Testis (tissue), 2 donors: ENCODE measurements at regions not wholly inside any gene's neighbourhood (a gene's known extent, or its start where the extent isn't known, plus 50 kb on each side); places are given as distances from the start of the nearest gene placed in this dataset.
A peak's percentile ranks its signal among the peaks of the same experiment; 100 is the strongest.

ENCODE experiments used
- DNase-seq: peaks from one replicate; pipeline ENCODE4 v3.0.0-alpha.2; 2019
- H3K27ac ChIP-seq, 2 donors: fragments of 200-600 bp; sonication (generic); one replicate each; pipeline ENCODE4 v1.5.1; 2019
- H3K27me3 ChIP-seq: fragments of 200-600 bp; sonication (generic); one replicate; pipeline ENCODE4 v1.5.1; 2019
- H3K36me3 ChIP-seq: fragments of 200-600 bp; sonication (generic); one replicate; pipeline ENCODE4 v1.5.1; 2017; ENCODE audit warnings: low read depth; ENCODE audit errors: missing control alignments
- H3K4me1 ChIP-seq: fragments of 200-600 bp; sonication (generic); one replicate; pipeline ENCODE4 v1.5.1; 2019
- H3K4me3 ChIP-seq, 2 donors: fragments of 200-600 bp; sonication (generic); one replicate each; pipeline ENCODE4 v1.5.1; 2017 to 2019
- H3K9me3 ChIP-seq: fragments of 200-600 bp; sonication (generic); one replicate; pipeline ENCODE4 v1.5.1; 2017
- POLR2A ChIP-seq: fragments of 450-650 bp; IDR thresholded peaks from one replicate; pipeline ENCODE4 v1.6.1; 2017; ENCODE audit warnings: antibody characterized with exemption, mild to moderate bottlenecking, moderate library complexity
- WGBS, 2 donors: methylation state at CpG; one replicate each; pipeline ENCODE4 v1.1.5; 2018; 5-methylcytosine and 5-hydroxymethylcytosine counted together
- intact Hi-C: fragments of 100-400 bp; cut with DNase I; formaldehyde crosslinking; loops from one replicate; pipeline ENCODE4 v1.15.1; 2023; ENCODE audit warnings: low total_unique reads
- TF ChIP-seq, protein P1 (sequence below), 3 experiments: fragments of 450-650 bp in 2 of 3; fragments of 200-600 bp in 1 of 3; sonication (generic) in 1 of 3; IDR thresholded peaks; one replicate each; pipeline ENCODE4 v1.5.1; 2016 to 2019; ENCODE audit warnings: antibody characterized with exemption in 3 of 3, mild to moderate bottlenecking in 2 of 3, moderate library complexity in 1 of 3

- 34 to 43% methylated on average over 8 of the region's 8 CpGs for WGBS, 2 donors
- H3K9me3 ChIP-seq = no peaks in the 10 kb centered on the region
- no peaks in the 10 kb centered on the region for H3K36me3 ChIP-seq
- H3K4me3 ChIP-seq = no peak overlapping the region
- peaks cover 19% of the 10 kb centered on the region for H3K4me1 ChIP-seq
- TF ChIP-seq, protein P1, sequence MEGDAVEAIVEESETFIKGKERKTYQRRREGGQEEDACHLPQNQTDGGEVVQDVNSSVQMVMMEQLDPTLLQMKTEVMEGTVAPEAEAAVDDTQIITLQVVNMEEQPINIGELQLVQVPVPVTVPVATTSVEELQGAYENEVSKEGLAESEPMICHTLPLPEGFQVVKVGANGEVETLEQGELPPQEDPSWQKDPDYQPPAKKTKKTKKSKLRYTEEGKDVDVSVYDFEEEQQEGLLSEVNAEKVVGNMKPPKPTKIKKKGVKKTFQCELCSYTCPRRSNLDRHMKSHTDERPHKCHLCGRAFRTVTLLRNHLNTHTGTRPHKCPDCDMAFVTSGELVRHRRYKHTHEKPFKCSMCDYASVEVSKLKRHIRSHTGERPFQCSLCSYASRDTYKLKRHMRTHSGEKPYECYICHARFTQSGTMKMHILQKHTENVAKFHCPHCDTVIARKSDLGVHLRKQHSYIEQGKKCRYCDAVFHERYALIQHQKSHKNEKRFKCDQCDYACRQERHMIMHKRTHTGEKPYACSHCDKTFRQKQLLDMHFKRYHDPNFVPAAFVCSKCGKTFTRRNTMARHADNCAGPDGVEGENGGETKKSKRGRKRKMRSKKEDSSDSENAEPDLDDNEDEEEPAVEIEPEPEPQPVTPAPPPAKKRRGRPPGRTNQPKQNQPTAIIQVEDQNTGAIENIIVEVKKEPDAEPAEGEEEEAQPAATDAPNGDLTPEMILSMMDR (IDR thresholded peaks at IDR 0.05) = no peak
- TF ChIP-seq POLR2A = no peak
- H3K27me3 ChIP-seq = no peaks in the 10 kb centered on the region
- intact Hi-C loops = no loop called here
- H3K27ac ChIP-seq = peak overlapping the region; percentile 28 to 81
- DNase-seq = peak; percentile 38
These were observed 243.4 kb upstream of the KLF4 start for GRCh38 chr9:107732781-107733522.

GRCh38 chr9:107731115-107731762, 241.7 kb upstream of the KLF4 start:
- 84 to 89% methylated on average over 5 to 6 of the region's 6 CpGs for WGBS, 2 donors
- intact Hi-C loops = no loop called here
- Histone ChIP-seq H3K4me3 (no peak overlapping the region), H3K27me3 (no peaks in the 10 kb centered on the region), H3K9me3 (no peaks in the 10 kb centered on the region), H3K27ac (no peak overlapping the region), H3K36me3 (no peaks in the 10 kb centered on the region), H3K4me1 (peaks cover 19% of the 10 kb centered on the region)
- TF ChIP-seq POLR2A = no peak
- TF ChIP-seq, protein P1 (IDR thresholded peaks at IDR 0.05) = no peak
- DNase-seq = no peak

GRCh38 chr9:107730666-107731065, 241.1 kb upstream of the KLF4 start:
- no peak overlapping the region for H3K27ac ChIP-seq
- no peaks in the 10 kb centered on the region for H3K9me3 ChIP-seq
- no peak overlapping the region for H3K4me3 ChIP-seq
- no peaks in the 10 kb centered on the region for H3K36me3 ChIP-seq
- peaks cover 18% of the 10 kb centered on the region for H3K4me1 ChIP-seq
- DNase-seq = no peak
- H3K27me3 ChIP-seq = no peaks in the 10 kb centered on the region
- intact Hi-C loops = no loop called here
- WGBS, 2 donors = 83 to 88% methylated on average over 1 of the region's 1 CpG
- TF ChIP-seq POLR2A = no peak
- TF ChIP-seq, protein P1 (IDR thresholded peaks at IDR 0.05) = no peak

GRCh38 chr9:107727086-107727780, 237.7 kb upstream of the KLF4 start:
- Histone ChIP-seq H3K36me3 (no peaks in the 10 kb centered on the region), H3K4me1 (no peaks in the 10 kb centered on the region), H3K4me3 (no peak overlapping the region), H3K9me3 (no peaks in the 10 kb centered on the region), H3K27me3 (no peaks in the 10 kb centered on the region), H3K27ac (no peak overlapping the region)
- TF ChIP-seq, protein P1 (IDR thresholded peaks at IDR 0.05) = no peak
- TF ChIP-seq POLR2A = no peak
- DNase-seq = no peak
- 71 to 85% methylated on average over 4 to 5 of the region's 5 CpGs for WGBS, 2 donors
- intact Hi-C loops = no loop called here
